Prostate gland (tissue), 2 donors: ENCODE measurements at regions not wholly inside any gene's neighbourhood (a gene's known extent, or its start where the extent isn't known, plus 50 kb on each side); places are given as distances from the start of the nearest gene placed in this dataset.
A peak's percentile ranks its signal among the peaks of the same experiment; 100 is the strongest.

Experiments
- DNase-seq: peaks from one replicate; pipeline ENCODE4 v3.0.0-alpha.2; 2019; ENCODE audit warnings: low spot score
- H3K27ac ChIP-seq, 2 donors: fragments of 200-600 bp; sonication (generic); 2 replicates each; pipeline ENCODE4 v1.5.1; 2017 to 2019
- H3K27me3 ChIP-seq: fragments of 200-600 bp; sonication (generic); replicated peaks from 2 replicates; pipeline ENCODE4 v1.5.1; 2019; ENCODE audit not compliant: insufficient read depth
- H3K36me3 ChIP-seq, 2 donors: fragments of 200-600 bp; sonication (generic); 1 replicate in 1 of 2; 2 replicates in 1 of 2; pipeline versions ENCODE4 v1.5.1 to v1.8.1; 2017 to 2019
- H3K4me1 ChIP-seq: fragments of 200-600 bp; sonication (generic); replicated peaks from 2 replicates; pipeline ENCODE4 v1.5.1; 2019
- H3K4me3 ChIP-seq, 2 donors: fragments of 200-600 bp; sonication (generic); 2 replicates each; pipeline ENCODE4 v1.5.1; 2017 to 2019
- H3K9me3 ChIP-seq: fragments of 200-600 bp; sonication (generic); 2 replicates; pipeline ENCODE4 v1.5.1; 2017
- CTCF ChIP-seq, 4 experiments: fragments of 200-600 bp in 2 of 4; fragments of 450-650 bp in 2 of 4; sonication (generic) in 2 of 4; IDR thresholded peaks; 1 replicate in 3 of 4; 2 replicates in 1 of 4; pipeline ENCODE4 v1.5.1; 2016 to 2019; ENCODE audit warnings: antibody characterized with exemption in 4 of 4, mild to moderate bottlenecking in 2 of 4, moderate library complexity in 2 of 4
- POLR2A ChIP-seq: fragments of 450-650 bp; IDR thresholded peaks from one replicate; pipeline ENCODE4 v1.6.1; 2016; ENCODE audit warnings: antibody characterized with exemption, mild to moderate bottlenecking
- POLR2AphosphoS5 ChIP-seq: sonication (generic); formaldehyde crosslinking; IDR thresholded peaks from one replicate; pipeline ENCODE4 v1.6.1; 2017; ENCODE audit warnings: antibody characterized with exemption
- WGBS: methylation state at CpG from one replicate; pipeline ENCODE4 v1.1.5; 2018; 5-methylcytosine and 5-hydroxymethylcytosine counted together
- intact Hi-C: fragments of 100-400 bp; cut with DNase I; formaldehyde crosslinking; loops from one replicate; pipeline ENCODE4 v1.14.2; 2022

GRCh38 chr6:169962604-169963469 lies 211.4 kb downstream of the ERMARD start:
- DNase-seq: no peak
- intact Hi-C loops: loop anchor here (5.0 kb wide), 2 partner anchors 329 to 554 kb away; partner anchors contain the start of gene DLL1
- Histone ChIP-seq H3K4me1 (no peaks in the 10 kb centered on the region), H3K36me3 (no peaks in the 10 kb centered on the region), H3K27me3 (no peaks in the 10 kb centered on the region), H3K27ac (no peak overlapping the region), H3K9me3 (no peaks in the 10 kb centered on the region), H3K4me3 (no peak overlapping the region)
- 94% methylated on average over 44 of the region's 44 CpGs for WGBS
- TF ChIP-seq CTCF (IDR thresholded peaks at IDR 0.05) (no peak), POLR2AphosphoS5 (no peak), POLR2A (no peak)

GRCh38 chr6:169961772-169962561 lies 210.5 kb downstream of the ERMARD start:
- H3K4me3 ChIP-seq: peak overlapping the region; percentile 25 to 30
- intact Hi-C loops: loop anchor here (5.0 kb wide), 2 partner anchors 330 to 555 kb away; partner anchors contain the start of gene DLL1
- no peaks in the 10 kb centered on the region for H3K36me3 ChIP-seq
- no peaks in the 10 kb centered on the region for H3K9me3 ChIP-seq
- TF ChIP-seq CTCF (IDR thresholded peaks at IDR 0.05) (peak in 2 of 4 experiments; percentile 34 to 47), POLR2AphosphoS5 (no peak)
- 19% methylated on average over 42 of the region's 75 CpGs for WGBS
- H3K4me1 ChIP-seq: no peaks in the 10 kb centered on the region
- peak overlapping the region; percentile 0 to 45 for H3K27ac ChIP-seq
- H3K27me3 ChIP-seq: no peaks in the 10 kb centered on the region
- no peak for DNase-seq

- Histone ChIP-seq H3K4me3 (no peak overlapping the region), H3K4me1 (no peaks in the 10 kb centered on the region), H3K27me3 (no peaks in the 10 kb centered on the region), H3K9me3 (no peaks in the 10 kb centered on the region), H3K36me3 (no peaks in the 10 kb centered on the region), H3K27ac (no peak overlapping the region)
- intact Hi-C loops: loop anchor here (5.0 kb wide), 2 partner anchors 331 to 556 kb away; partner anchors contain the start of gene DLL1
- TF ChIP-seq POLR2AphosphoS5 (no peak), CTCF (IDR thresholded peaks at IDR 0.05) (no peak), POLR2A (no peak)
- DNase-seq: no peak
- WGBS: 88% methylated on average over 12 of the region's 12 CpGs
Observed at GRCh38 chr6:169960886-169961611, 209.6 kb downstream of the ERMARD start.

GRCh38 chr6:169960521-169960885 lies 209.1 kb downstream of the ERMARD start:
- intact Hi-C loops: loop anchor here (5.0 kb wide), 2 partner anchors 332 to 557 kb away; partner anchors contain the start of gene DLL1
- TF ChIP-seq POLR2AphosphoS5: no peak
- TF ChIP-seq CTCF (IDR thresholded peaks at IDR 0.05): no peak
- no peak for TF ChIP-seq POLR2A
- Histone ChIP-seq H3K4me1 (no peaks in the 10 kb centered on the region), H3K9me3 (no peaks in the 10 kb centered on the region), H3K27me3 (no peaks in the 10 kb centered on the region), H3K27ac (no peak overlapping the region), H3K4me3 (no peak overlapping the region), H3K36me3 (no peaks in the 10 kb centered on the region)
- WGBS: 92% methylated on average over 10 of the region's 10 CpGs
- no peak for DNase-seq
